PC-9 (cell line): ENCODE measurements at regions not wholly inside any gene's neighbourhood (a gene's known extent, or its start where the extent isn't known, plus 50 kb on each side); places are given as distances from the start of the nearest gene placed in this dataset.

ENCODE experiments used
- CTCF ChIP-seq: fragments of 200-600 bp; sonication (generic); conservative IDR thresholded peaks from 2 replicates; pipeline ENCODE4 v1.6.1; 2017; ENCODE audit warnings: mixed run types, antibody characterized with exemption, mild to moderate bottlenecking, moderate library complexity
- EZH2 ChIP-seq: fragments of 200-600 bp; sonication (generic); IDR thresholded peaks from 2 replicates; pipeline ENCODE4 v1.8.0; 2017; ENCODE audit warnings: antibody characterized with exemption, low read depth

GRCh38 chr7:28296571-28297483 lies 115.5 kb upstream of the CREB5 start:
- TF ChIP-seq EZH2 (no peak), CTCF (peak; percentile 70)
